Gastroesophageal sphincter (tissue), 3 donors: ENCODE measurements at regions not wholly inside any gene's neighbourhood (a gene's known extent, or its start where the extent isn't known, plus 50 kb on each side); places are given as distances from the start of the nearest gene placed in this dataset.

Source experiments
- CTCF ChIP-seq, 4 experiments: fragments of 200-600 bp in 2 of 4; fragments of 450-650 bp in 2 of 4; sonication (generic) in 1 of 4; IDR thresholded peaks; one replicate each; pipeline ENCODE4 v1.5.1; 2017 to 2019; ENCODE audit warnings: antibody characterized with exemption in 4 of 4, mild to moderate bottlenecking in 2 of 4, moderate library complexity in 2 of 4
- EP300 ChIP-seq: sonication (generic); formaldehyde crosslinking; IDR thresholded peaks from one replicate; pipeline ENCODE4 v1.6.1; 2017; ENCODE audit warnings: antibody characterized with exemption, mild to moderate bottlenecking

GRCh38 chr5:63121471-63121870 lies 542.9 kb downstream of the LRRC70 start:
- TF ChIP-seq EP300 (no peak), CTCF (IDR thresholded peaks at IDR 0.05) (no peak)
